ENCODE measurements at regions not wholly inside any gene's neighbourhood (a gene's known extent, or its start where the extent isn't known, plus 50 kb on each side); places are given as distances from the start of the nearest gene placed in this dataset.
"Not testable (repeated sequence)": the region's sequence is repeated elsewhere in the genome, so short reads cannot be mapped to it uniquely, and the experiment has no call there.

GRCh38 chr2:111511062-111511461 lies 372.9 kb downstream of the ANAPC1 start:
- not testable (repeated sequence) for DNase-seq

- DNase-seq: not testable (repeated sequence)
These were observed 371.6 kb downstream of the ANAPC1 start for GRCh38 chr2:111512378-111512777.

GRCh38 chr2:111514138-111514537 lies 369.9 kb downstream of the ANAPC1 start:
- DNase-seq: not testable (repeated sequence)

GRCh38 chr2:111517050-111517720 lies 366.8 kb downstream of the ANAPC1 start:
- not testable (repeated sequence) for DNase-seq

- not testable (repeated sequence) for DNase-seq
These were observed 366.3 kb downstream of the ANAPC1 start for GRCh38 chr2:111517721-111518053.

- DNase-seq: peak in 1 of 2 experiments; percentile 5
These were observed 364.9 kb downstream of the ANAPC1 start for GRCh38 chr2:111519071-111519470.

GRCh38 chr2:111522231-111522768 lies 361.7 kb downstream of the ANAPC1 start:
- no peak for DNase-seq

- DNase-seq: no peak
These were observed 361.0 kb downstream of the ANAPC1 start for GRCh38 chr2:111523009-111523408.

- DNase-seq: not testable (repeated sequence)
These were observed 359.0 kb downstream of the ANAPC1 start for GRCh38 chr2:111525026-111525425.

- DNase-seq: peak in 1 of 2 experiments; percentile 12
These were observed 357.9 kb downstream of the ANAPC1 start for GRCh38 chr2:111526041-111526639.

GRCh38 chr2:111527707-111528400 lies 356.1 kb downstream of the ANAPC1 start:
- DNase-seq: not testable (repeated sequence)

- DNase-seq: not testable (repeated sequence)
These were observed 355.0 kb downstream of the ANAPC1 start for GRCh38 chr2:111529022-111529421.

- not testable (repeated sequence) for DNase-seq
These were observed 353.6 kb downstream of the ANAPC1 start for GRCh38 chr2:111530239-111530965.

- DNase-seq: not testable (repeated sequence)
These were observed 351.1 kb downstream of the ANAPC1 start for GRCh38 chr2:111532682-111533556.

- not testable (repeated sequence) for DNase-seq
These were observed 350.3 kb downstream of the ANAPC1 start for GRCh38 chr2:111533557-111534247.

- DNase-seq: no peak
These were observed 349.1 kb downstream of the ANAPC1 start for GRCh38 chr2:111534910-111535352.

GRCh38 chr2:111535404-111535803 lies 348.6 kb downstream of the ANAPC1 start:
- no peak for DNase-seq

GRCh38 chr2:111537078-111537655 lies 346.8 kb downstream of the ANAPC1 start:
- no peak for DNase-seq

GRCh38 chr2:111539991-111540390 lies 344.0 kb downstream of the ANAPC1 start:
- DNase-seq: not testable (repeated sequence)

- DNase-seq: not testable (repeated sequence)
These were observed 341.7 kb downstream of the ANAPC1 start for GRCh38 chr2:111542120-111542774.

Data from activated T-cell treated with anti-CD3 and anti-CD28 coated beads, Interleukin-2, amount 50 U/mL, for 48 hours (primary cell).